ENCODE measurements at regions not wholly inside any gene's neighbourhood (a gene's known extent, or its start where the extent isn't known, plus 50 kb on each side); places are given as distances from the start of the nearest gene placed in this dataset.
A peak's percentile ranks its signal among the peaks of the same experiment; 100 is the strongest.

DNA sequence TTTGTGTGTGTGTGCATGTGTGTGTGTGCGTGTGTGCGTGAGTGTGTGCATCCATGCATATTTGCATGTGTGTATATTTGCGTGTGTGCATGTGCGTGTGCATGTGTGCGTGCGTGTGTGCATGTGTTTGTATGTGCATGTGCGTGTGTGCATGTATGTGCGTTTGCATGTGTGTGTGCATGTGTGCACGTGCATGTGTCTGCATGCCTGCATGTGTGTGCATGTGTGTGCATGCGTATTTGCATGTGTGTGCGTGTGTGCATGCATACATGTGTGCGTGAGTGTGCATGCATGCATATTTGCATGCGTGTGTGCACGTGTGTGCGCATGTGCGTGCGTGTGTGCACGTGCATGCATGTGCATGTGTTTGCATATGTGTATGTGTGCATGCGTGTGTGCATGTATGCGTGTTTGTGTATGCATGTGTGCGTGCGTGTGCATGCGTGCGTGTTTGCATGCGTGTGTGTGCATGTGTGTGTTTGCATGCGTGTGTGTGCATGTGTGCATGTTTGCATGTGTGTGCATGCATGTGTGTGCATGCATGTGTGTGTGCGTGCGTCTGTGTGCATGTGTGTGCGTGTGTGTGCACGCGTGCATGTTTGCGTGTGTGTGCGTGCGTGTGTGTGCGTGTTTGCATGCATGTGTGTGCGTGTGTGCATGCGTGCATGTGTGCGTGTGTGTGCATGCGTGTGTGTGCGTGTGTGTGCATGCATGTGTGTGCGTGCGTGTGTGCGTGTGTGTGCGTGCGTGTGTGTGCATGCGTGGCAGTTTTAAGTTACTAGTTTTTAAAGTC is 57.7 kb upstream of the SMOC2 start:
- H3K4me3 ChIP-seq, result no peak overlapping the region
- no peaks in the 10 kb centered on the region for H3K36me3 ChIP-seq
- ATAC-seq (no peak), DNase-seq (no peak)
- no peaks in the 10 kb centered on the region for H3K27me3 ChIP-seq
- no peak overlapping the region for H3K27ac ChIP-seq
- no peak for TF ChIP-seq CTCF (IDR thresholded peaks at IDR 0.05 in 4 of 5, conservative IDR thresholded peaks at IDR 0.05 in 1 of 5)
- no peak for TF ChIP-seq POLR2A (IDR thresholded peaks at IDR 0.05)
- H3K9me3 ChIP-seq, result no peaks in the 10 kb centered on the region
- in situ Hi-C loops (cut with MboI; ENCODE audit: low sequenced_read_pairs in 4 of 4), result no loop called here
- intact Hi-C loops (cut with DNase I; ENCODE audit: low total_unique reads), result no loop called here
- no peaks in the 10 kb centered on the region for H3K4me1 ChIP-seq

DNA sequence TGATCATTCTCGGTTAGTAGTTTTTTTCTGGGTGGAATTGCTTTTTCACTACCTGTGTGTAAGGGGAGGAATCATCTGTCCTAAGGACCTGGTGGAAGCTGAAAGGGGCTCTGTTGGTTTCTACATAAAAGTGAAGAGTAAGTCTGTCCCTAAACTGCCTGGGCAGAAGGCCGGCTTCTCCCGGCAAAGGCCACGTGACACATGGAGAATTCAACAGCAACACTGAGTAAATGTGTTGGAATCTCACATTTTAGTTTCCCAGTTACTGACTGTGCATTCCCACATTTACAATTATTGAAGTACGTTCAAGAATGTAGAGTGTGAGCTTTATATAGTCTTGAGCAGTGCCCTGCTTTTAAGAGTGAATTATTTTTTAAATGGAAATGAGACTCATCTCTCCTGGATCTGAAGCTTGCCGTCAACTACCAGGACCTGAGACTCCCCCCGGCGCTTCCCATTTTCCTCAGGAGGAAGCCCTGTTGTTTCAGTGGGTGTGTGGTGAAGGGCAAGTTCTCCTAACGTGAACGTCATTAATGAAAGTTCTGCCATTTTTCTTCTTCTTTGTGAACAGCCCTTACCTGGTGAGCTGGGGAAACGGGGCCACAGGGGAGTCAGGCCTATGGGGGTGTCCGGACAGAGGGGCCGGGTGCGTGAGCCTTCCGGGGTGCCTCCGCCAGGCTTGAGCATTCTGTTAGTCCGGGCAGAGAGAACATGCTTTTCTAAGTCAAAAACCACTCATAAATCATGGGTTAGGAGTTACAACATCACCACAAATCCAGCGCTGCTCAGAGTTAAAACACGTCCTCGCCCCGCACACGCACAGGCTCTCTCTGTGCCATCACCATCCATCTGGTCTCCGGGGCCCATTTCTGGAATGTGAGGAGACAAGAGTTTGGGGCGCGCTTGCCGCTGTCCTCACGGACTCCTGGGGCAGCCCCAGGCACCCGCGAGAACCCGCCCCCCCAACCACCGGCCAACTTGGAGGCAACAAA is 56.6 kb upstream of the SMOC2 start:
- peak in 1 of 2 donors; percentile 29 for DNase-seq
- no peaks in the 10 kb centered on the region for H3K36me3 ChIP-seq
- peak overlapping the region; percentile 30 to 48 (median 44) for H3K27ac ChIP-seq
- no peaks in the 10 kb centered on the region for H3K9me3 ChIP-seq
- intact Hi-C loops (cut with DNase I; ENCODE audit: low total_unique reads) (no loop called here), in situ Hi-C loops (cut with MboI; ENCODE audit: low sequenced_read_pairs in 4 of 4) (no loop called here)
- TF ChIP-seq POLR2A (IDR thresholded peaks at IDR 0.05), result peak in 1 of 2 donors; percentile 15
- no peak for TF ChIP-seq CTCF (IDR thresholded peaks at IDR 0.05 in 4 of 5, conservative IDR thresholded peaks at IDR 0.05 in 1 of 5)
- no peak overlapping the region for H3K4me3 ChIP-seq
- ATAC-seq, result peak; percentile 54 to 60
- no peaks in the 10 kb centered on the region for H3K4me1 ChIP-seq
- no peaks in the 10 kb centered on the region for H3K27me3 ChIP-seq

GRCh38 chr6:168385037-168385759 is 55.8 kb upstream of the SMOC2 start:
- no peaks in the 10 kb centered on the region for H3K9me3 ChIP-seq
- no peaks in the 10 kb centered on the region for H3K4me1 ChIP-seq
- no peak overlapping the region for H3K4me3 ChIP-seq
- in situ Hi-C loops (cut with MboI; ENCODE audit: low sequenced_read_pairs in 4 of 4), result no loop called here
- TF ChIP-seq POLR2A (IDR thresholded peaks at IDR 0.05) (no peak), CTCF (IDR thresholded peaks at IDR 0.05 in 4 of 5, conservative IDR thresholded peaks at IDR 0.05 in 1 of 5) (no peak)
- H3K36me3 ChIP-seq, result no peaks in the 10 kb centered on the region
- DNase-seq (peak in 1 of 2 donors; percentile 29), ATAC-seq (peak in 1 of 2 donors; percentile 30)
- no peaks in the 10 kb centered on the region for H3K27me3 ChIP-seq
- intact Hi-C loops (cut with DNase I; ENCODE audit: low total_unique reads), result no loop called here
- H3K27ac ChIP-seq, result peak overlapping the region; percentile 18 to 48 (median 38)

DNA sequence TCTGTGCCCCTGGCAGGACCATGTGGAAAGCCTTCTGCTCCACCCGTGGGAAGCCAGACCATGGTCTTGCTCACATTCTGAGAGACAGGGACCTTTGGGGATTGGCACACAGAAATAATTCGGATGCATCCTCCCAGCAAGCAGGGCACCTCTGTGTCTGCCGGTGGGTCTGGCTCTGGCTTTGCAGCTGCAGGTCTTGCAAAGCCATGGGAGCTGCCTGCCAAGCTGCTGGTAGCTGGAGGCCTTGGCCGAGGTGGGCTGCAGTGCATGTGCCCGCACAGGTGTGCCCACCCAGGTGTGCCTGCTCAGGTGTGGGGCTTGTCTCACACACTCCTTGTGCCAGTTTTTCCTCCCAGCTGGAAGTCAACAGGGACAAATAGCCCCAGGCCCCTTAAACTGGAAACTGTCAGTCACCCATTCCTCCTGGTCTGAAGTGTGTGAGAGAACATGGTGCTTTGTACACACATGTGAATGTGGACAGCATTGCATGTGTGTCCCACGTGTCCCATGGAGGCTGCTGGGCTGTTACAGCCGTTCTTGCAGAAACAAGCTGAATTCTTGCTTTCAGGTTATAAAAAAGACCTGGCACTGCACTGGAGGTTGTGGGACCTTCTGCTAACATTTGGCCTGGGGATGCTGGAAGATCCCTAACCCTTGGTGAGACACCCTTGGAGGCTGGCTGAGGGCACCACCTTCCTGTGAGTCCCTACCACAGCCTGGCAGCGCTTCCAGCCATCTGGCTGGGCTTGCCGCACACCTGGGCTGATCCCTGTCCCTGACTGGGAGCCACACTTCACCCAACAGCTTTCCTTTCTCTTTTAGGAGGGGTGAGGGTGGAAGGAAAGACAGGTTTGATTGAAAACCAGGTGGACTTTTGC is 54.9 kb upstream of the SMOC2 start:
- Histone ChIP-seq H3K36me3 (no peaks in the 10 kb centered on the region), H3K4me3 (no peak overlapping the region), H3K9me3 (no peaks in the 10 kb centered on the region), H3K27me3 (no peaks in the 10 kb centered on the region), H3K4me1 (no peaks in the 10 kb centered on the region), H3K27ac (peak overlapping the region in 1 of 4 donors; percentile 48)
- DNase-seq (no peak), ATAC-seq (no peak)
- intact Hi-C loops (cut with DNase I; ENCODE audit: low total_unique reads) (no loop called here), in situ Hi-C loops (cut with MboI; ENCODE audit: low sequenced_read_pairs in 4 of 4) (no loop called here)
- no peak for TF ChIP-seq CTCF (IDR thresholded peaks at IDR 0.05 in 4 of 5, conservative IDR thresholded peaks at IDR 0.05 in 1 of 5)
- no peak for TF ChIP-seq POLR2A (IDR thresholded peaks at IDR 0.05)

All from gastrocnemius medialis (tissue), 4 donors.